ENCODE measurements at regions not wholly inside any gene's neighbourhood (a gene's known extent, or its start where the extent isn't known, plus 50 kb on each side); places are given as distances from the start of the nearest gene placed in this dataset.

DNA sequence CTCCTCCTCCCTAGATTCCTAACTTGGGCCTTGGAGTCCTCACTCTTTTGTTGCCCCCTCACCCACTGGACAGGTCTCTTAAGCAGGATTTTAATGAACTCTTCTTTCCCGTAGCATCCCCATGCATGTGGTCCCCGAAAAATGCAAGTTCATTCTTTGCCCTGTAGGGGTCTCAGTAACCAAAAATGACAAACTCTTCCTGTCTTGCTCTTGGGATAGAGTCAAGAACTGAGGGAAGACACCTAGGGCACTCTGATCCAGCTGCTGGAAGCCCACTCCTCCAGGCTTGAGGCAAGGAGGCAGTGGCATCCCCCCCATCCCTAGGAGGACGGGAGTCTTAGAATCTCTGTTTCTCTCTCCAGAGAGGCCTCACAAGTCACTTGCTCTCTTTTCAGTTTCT lies 987.0 kb downstream of the DIAPH3 start:
- DNase-seq, result no peak

DNA sequence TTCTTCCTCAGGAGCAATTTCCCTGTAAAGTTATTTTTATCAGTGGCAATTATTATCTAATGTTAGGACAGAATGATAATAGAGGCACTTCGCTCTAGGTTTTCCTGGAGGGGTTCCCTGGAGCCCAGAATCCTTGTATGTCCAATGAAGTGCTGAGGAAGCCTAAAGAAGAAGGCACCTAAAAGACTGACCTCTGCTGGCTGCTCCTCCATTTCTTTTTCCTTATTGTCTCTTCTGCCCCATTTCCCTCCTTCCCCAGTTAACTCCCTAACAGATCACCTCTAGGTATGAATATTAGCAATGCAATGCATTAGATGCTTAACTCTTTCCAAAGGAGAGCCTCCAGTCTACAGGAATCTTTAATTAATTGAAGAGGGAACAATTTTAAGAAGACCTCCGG lies 985.4 kb downstream of the DIAPH3 start:
- no peak for DNase-seq

DNA sequence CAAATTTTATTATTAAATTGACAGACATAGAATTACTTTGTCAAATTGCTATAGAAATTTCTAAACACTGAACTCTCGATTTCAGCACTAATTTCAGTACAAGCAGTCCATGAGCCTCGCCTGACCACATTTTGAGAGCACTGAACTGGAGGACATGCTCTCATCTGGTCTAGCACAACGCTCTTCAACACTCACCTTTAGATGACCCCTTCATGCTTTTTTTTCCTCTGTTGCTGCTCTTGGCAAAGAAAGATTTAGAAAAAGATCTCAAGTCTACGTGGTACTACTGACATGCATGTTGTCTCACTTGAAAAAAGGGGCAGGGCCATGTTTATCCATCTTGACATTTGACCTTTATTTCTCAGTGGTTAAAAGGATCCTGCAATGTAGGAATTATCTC lies 981.5 kb downstream of the DIAPH3 start:
- DNase-seq, result no peak

DNA sequence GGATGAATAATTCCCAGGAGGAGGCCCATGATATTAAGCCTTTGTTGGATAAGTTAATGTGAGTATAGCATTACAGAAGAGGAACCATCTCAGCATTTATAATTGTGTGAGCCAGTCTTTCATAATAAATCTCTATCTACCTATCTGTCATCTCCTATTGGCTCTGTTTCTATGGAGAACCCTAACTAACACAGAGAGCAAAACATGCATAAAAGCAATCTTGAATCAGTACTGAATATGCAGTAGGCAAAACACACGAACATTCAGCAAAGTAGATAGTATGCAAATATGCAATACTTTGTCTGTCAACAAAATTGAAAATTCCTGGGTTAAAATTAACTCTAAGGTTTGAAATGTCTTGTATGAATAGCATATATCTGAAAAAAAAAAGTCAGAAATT lies 966.3 kb downstream of the DIAPH3 start:
- no peak for DNase-seq

DNA sequence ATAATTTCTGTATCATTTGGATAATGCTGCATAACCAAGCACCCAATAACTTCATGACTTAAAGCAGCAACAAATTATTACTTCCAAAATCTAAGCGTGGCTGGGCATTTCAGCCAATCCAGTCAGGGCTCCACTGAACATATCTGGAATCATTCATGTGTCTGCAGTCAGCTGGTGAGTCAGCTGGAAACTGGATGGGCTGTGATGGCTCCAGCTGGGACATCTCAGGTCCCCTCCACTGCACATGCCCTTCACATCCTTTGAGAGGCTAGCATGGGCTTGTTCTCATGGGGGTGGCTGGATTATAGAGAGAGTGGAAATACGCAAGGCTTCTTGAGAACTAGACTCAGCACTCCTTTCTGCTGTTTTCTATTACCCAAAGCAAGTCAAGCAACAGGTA lies 961.9 kb downstream of the DIAPH3 start:
- DNase-seq, result no peak

DNA sequence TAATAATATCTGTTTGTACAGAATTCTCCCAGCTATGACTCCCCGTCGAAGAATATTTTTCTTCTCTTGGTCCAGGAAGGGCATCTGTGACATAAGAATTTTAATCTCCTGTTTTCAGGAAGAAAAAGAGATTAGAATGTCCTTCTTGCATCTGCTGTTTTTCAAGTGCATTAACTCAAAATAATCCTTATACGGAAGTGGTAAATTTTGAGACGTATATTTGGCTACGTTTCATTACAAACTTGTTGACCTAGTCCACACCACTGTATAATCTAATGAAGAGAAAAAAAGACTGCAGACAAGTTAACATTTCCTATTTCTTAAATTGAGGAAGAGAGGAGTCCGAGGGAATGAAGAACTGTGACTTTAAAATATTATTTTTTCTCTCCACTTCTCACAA lies 959.9 kb downstream of the DIAPH3 start:
- DNase-seq, result no peak

DNA sequence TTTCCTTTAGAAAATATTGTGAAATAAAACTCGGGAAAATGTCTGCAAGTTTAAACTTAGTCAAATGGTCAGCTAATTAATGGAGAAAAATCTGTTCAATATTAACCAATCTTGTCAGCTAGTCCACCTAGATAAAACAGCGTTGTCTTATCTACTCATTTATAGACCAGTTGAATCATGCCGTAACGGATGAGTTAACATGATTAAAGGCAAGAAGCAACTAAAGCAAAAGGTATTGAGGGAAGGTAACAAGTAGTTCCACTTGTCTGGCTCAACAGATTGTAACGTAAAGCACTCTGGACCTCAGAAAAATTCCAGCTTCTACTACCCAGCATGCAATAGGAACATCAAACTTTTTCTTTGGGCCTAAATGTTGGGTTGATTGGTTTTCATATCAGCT lies 958.2 kb downstream of the DIAPH3 start:
- DNase-seq, result no peak

DNA sequence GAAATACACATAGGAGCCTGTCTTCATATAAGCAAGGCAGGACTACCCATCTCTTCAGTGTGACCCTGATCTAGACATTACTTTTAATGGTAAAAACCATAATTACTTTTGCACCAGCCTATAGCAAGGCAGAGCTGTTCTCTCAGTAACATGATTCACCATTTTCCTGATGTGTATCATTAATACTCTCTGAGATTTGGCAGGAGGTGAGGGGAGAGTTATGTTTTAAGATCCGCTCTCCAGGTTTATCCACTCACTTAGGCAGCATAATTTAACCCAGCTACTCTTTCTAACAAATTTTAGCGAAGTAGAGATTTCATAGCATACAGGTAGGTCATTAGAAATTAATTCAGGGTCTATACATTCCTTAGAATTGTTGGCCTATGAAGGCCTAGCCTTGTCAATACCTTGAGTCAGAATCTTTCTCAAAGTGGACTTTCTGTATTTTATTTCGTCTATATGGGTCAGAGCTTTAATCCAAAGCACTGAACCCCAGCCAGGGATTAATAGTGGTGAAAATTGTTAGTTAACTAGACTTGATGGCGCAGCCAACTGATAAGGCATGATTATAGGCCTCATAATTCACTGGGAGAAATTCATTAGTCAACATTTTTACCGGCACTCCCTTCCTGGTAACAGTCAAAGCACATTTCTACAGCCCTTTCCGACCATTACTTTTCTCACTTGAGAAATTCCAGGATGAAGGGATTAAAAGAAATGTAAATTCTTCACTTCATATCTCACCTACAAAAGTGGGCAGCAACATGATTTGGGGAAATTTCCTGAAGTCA lies 955.1 kb downstream of the DIAPH3 start:
- DNase-seq, result no peak

DNA sequence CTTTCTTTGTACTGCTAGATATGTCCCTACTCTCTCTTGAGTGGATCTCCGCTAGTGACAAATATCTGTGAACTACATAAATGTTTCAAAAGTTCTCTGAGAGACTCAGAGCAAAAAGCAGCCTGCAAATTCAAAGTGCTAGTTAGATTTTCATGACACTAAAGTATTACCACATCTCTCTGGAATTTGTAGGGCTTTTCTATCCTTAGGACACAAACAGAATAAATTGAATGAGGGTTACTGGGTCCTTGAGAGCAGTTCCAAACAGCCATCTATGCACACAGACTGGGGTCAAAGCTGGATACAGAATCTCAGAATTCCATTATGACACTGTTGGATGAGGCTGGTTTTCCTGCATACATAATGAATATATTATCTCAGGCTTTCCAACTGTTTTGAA lies 953.2 kb downstream of the DIAPH3 start:
- no peak for DNase-seq

DNA sequence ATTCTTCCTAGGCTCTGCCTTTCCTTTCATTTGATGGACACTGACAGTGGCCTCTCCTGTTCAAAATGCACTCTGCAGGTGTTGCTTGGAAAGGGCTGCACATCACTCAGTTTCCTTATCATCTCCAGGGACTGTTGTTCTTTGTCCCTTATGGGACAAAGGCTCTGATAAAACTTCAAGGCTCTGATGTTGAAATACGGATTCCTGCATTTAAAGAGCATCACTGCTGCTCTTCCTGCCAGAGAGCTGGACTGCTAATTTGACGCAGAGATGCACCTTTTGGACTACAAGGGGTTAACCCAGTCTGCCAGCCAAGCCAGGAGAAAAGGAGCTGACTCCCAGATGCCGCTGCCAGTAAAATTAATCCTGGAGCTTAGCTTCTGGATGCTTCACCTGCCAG lies 952.1 kb downstream of the DIAPH3 start:
- DNase-seq, result no peak

DNA sequence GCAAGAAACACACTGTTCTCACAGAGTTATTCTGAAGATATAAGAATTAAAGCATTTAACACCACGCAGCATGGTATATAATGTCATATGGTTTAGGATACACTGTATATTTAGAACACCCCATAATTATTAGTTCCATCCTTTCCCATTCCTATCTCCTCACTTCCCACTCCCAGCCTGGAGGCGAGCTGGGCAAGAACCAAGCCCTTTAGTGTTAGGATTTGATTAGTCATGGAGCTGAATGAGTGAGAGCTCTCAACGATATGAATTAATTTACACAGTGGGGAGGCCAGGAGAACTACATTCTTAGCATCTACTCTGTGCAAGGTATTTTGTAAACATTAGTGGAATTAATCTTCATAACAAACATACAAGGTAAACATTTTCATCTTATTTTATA lies 934.3 kb downstream of the DIAPH3 start:
- DNase-seq, result no peak

DNA sequence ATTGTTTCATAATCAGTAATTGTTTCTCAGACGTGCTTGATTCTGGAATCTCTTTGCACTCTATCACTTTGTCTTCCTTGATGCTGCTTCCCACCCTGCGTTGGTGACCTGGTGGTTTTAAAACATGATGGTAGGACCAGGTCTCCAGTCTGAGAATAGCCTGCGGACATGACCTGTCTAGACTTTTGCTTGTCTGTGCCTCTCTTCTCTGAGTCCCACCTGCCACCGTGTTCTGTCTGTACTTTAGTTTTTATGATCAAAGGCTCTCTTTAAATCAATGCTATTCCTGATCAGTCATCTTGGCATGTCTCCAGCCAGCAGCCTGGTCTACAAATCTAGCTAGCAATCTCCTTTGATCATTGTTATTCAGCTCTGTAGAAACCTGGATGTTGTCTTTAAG lies 933.9 kb downstream of the DIAPH3 start:
- no peak for DNase-seq

DNA sequence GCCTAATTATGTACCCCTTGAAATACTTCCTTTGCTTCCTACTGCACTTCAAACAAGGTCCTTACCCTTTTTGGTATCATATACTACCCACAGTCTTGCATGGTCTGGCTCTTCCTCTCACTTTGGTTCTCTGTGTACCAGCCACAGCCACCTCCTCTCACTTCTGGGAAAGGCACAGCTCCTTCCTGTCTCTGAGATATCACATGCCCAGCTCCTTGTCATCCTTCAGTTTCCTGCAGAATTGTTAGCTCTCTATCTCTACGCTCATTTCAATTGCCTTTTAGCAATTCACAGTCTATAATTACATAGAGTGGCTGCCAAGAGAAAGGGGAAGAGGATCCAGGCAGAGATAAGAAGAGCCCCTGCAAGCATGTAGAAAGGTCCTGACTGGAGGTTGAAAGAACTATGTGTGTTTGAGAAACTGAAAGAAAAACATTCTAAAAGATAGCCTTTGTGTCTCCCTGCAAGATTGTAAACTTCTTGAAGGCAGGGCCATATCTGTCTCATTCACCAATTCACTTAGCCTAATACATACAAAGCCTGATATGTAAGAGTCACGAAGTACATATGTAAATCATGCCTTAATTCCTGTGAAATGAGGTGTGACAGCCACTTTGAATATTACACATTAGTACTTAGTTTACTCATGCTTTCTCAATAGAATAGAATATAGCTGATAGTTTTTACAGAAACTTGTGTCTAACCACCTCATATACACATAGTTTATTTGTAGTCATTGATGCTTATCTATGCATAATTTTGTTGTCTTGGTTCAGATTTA lies 933.1 kb downstream of the DIAPH3 start:
- no peak for DNase-seq

DNA sequence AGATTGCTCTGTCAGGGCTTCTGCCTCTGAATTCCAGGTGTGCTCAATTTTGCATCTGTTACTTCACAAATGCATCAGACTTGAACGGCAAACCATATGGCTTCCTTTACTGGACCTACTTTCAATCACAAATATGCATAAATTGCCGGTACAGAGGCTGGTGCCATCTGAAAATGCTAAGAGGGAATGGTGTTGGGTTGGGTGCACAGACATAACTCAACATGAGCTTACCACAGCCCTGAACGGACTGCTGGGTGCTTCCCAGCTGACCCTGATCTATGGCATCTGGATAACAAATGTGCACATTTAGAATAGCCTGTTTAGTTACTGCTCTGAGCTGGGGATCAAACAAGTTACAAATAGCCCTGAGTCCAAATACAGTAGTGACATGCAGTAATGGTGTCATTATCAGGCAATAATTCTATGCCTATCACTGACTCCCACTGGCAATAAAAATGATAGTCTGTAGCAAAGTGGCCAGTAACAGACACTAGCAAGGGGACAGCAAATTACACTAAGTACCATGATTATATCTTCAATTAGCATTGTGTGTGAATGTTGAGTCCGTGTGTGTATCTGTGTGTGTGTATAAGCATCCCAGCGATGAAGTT lies 927.3 kb downstream of the DIAPH3 start:
- DNase-seq, result no peak

DNA sequence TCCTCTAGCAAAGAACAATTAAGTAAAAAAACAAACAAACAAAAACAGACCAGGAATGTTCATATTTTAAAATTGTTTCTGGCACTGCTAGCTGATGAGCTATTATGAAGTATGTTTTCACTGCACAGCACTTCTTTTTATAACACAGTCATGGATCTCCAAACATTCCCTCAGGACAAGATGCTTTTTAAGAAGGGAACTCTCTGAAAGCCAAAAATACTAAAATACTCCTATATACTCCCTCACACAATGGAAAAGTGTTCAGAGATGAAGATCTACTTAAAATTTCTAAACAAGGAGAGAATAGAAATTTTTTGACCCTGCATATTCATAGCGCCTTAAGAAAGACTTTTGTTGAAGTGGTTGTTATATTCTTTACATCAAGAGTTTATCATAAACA lies 926.8 kb downstream of the DIAPH3 start:
- DNase-seq, result no peak

DNA sequence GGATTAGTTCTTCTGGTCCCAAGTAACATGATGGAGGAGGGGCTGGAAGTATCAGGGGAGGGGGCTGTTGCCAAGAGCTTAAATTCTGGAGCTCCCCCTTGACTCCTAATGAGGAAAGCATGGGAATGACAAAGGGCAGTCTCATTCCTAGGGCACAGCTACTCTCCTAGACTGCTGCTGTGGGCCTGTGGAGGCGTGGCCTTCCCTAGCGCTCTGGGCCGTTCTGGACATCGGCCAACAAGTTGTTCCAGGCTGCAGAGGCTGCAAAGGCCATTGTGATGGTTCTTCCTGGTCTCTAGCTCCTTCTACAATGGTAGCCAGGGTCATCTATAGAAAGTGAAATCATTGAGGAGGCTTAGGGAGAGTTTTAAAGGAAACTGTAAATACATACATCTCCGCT lies 916.6 kb downstream of the DIAPH3 start:
- DNase-seq, result no peak

DNA sequence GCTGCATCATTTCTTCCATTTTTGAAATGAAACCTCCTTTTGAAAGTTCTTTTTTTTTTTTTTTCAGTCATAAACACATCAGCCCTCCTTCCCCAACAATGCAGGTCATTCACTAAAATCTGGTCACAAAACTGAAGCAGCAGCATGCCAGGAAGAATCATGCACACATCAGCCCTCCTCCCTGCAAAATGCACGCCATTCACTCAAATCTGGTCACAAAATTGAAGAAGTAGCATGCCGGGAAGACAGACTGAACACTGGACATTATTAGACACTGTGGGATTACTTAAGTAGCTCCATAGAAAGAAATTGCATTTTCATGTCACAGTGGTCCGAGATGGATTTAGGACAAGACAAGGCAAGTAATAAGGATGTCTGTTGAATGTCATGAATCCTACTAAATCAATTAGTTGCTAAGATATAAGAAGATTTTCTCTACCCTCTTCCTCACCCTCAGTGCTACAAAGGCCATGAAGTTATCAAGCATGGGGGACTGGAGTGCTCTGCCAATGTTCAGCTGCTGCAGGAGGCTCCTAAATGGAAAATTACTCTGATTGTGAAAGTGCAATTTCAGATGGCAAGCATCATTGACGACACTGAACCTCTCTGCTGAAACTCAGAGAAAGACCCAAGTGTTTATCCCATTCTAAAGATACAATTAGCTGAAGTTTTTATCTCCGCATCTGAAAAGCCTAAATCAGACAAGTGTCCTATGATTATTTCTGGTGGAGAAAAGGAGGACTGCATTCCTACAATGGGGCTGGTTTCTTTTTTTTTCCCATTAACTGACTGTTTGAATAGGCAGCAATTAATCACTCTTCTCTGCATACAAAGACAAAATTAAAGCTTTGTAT lies 913.2 kb downstream of the DIAPH3 start:
- no peak for DNase-seq

DNA sequence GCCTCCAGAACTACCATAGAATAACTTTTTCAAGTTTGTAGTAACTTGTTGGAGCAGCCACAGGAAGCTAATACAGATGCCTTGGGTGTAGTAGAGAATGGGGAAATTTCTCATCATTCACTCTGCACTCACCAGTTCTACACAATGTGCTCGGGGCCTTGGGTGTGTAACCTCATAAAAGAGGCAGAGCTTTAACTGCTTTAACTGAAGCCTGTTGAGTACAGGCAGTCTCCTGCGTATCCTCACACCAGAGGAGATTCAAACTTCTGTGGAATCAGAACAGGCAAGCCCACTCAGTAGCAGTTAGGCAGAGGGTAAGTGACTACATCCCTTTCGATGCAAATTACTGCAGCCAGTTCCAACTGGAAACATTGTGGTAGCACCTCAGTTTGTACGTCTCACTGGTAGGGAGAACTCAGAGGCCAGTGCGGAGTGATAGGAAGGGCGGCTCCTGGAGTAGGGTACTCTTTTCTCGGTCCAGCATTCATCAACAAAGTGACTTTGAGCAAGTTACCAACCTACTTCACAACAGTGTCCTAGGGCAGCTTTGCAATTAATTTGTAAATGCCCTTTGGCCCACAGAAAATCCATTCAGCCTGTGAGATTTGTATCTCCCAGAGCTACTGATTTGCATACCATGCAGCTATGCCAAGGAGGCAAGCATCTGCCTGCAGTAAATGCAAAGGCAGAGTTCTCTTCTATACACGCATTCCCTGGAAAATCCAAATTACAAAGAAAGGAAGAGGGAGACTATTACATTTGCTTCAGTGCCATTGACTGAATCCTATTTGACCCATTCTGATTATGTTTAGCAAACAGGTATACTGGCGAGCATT lies 904.3 kb downstream of the DIAPH3 start:
- DNase-seq, result no peak

DNA sequence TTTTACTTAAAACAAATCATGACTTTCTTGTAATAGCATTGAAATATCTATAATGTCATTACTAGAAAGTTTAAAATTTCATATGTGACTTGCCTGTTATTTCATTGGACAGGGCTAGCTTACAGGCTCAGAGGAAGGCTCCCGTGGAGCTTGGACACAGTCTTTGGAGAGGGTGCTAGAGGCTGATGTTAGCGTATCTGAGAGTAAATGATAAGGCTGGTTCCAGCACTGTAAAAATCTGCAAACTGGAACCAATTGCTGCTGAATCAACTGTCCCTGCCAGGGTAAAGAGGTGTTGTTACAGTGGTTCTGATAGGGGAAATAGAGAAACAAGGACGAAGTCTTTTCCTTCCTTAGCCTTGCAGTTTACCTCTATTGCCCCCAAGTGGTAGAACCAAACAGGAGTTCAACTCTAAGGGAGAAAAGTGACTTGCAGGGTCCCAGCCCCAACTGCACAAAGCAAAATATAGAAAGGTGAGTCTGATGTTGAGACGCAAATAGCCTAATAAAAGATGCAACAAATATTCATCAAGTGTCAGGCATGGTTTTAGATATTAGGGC lies 901.7 kb downstream of the DIAPH3 start:
- DNase-seq, result no peak

DNA sequence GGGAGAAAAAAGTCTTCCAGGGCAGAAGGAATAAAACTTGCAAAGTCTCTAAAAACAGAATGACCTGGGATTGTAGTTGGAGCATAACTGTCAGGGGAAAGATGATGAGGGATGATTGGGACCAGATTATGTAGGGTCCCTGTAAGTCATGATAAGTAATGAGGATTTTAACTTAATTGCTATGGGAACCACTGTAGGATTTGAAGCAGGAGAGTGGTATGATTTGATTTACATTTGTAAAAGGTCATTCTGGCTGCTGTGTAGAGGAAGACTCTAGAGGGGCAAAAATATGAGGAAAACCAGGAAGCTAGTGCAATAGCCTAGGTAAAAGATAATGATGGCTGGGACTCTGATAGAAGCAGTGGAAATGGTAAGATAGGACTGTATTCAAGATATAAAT lies 900.2 kb downstream of the DIAPH3 start:
- no peak for DNase-seq

DNA sequence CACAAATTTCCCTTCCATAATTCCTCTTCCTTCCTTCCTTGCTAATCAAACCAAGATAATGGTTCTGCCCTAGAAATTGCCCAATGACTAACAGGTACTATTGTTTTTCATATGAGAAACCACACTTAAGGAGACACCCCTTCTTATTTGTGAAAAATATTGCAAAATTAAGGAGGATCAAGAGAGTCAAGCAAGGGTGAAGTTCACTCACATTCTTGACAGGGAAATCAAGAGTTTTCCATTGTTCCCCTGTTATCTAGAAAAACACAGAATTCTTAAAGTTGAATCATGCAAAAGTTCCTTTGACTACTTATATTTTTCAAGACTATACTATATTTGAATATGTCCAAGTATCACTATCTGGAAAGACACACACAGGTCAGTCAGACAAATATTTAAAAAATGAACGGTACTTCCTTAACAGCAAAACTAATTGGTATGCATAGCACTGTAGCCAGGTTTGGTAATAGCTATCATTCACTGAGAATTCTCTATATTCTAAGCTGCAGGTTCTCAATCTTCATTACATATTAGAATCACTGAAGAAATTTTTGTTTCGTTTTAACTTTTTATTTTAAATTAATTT lies 897.2 kb downstream of the DIAPH3 start:
- no peak for DNase-seq

DNA sequence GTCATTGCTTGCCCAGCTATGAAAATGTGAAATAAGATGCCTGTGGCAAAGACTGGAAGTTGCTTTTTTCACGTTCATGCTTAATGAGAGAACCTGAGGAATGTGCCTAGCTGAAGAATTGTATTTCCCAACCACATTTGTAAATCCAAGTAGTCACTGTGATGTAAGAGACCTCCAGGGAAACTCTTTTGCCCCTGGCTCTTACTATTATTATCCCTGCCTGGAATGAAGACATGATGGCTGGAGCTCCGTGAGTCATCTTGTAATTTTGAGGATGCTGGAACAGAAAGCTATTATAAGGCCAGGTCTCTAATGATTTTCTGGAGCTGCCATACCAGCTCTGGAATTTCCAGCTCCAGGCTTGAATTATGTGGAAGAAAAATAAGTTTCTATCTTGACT lies 894.3 kb downstream of the DIAPH3 start:
- no peak for DNase-seq
